BE2C (cell line): ENCODE measurements at regions not wholly inside any gene's neighbourhood (a gene's known extent, or its start where the extent isn't known, plus 50 kb on each side); places are given as distances from the start of the nearest gene placed in this dataset.

ENCODE experiments used
- DNase-seq: peaks from one replicate; pipeline ENCODE4 v3.0.0-alpha.2; 2020
- H3K27me3 ChIP-seq: fragments of 250-450 bp; sonication (Bioruptor Pico); 2 replicates; pipeline ENCODE4 v1.5.1; 2020; ENCODE audit warnings: mild to moderate bottlenecking
- H3K36me3 ChIP-seq: fragments of 250-450 bp; sonication (Bioruptor Pico); 2 replicates; pipeline ENCODE4 v1.5.1; 2020; ENCODE audit warnings: mild to moderate bottlenecking
- H3K4me1 ChIP-seq: fragments of 250-450 bp; sonication (Bioruptor Pico); 2 replicates; pipeline ENCODE4 v1.5.1; 2020
- H3K4me3 ChIP-seq: 2 replicates; pipeline ENCODE4 v1.5.1; 2011; ENCODE audit warnings: low read depth, low read length
- H3K9me3 ChIP-seq: fragments of 250-450 bp; sonication (Bioruptor Pico); 2 replicates; pipeline ENCODE4 v1.5.1; 2020
- TF ChIP-seq, protein P1 (sequence below): IDR thresholded peaks from 2 replicates; pipeline ENCODE4 v1.5.1; 2012; ENCODE audit warnings: mild to moderate bottlenecking, low read depth, low read length

DNA sequence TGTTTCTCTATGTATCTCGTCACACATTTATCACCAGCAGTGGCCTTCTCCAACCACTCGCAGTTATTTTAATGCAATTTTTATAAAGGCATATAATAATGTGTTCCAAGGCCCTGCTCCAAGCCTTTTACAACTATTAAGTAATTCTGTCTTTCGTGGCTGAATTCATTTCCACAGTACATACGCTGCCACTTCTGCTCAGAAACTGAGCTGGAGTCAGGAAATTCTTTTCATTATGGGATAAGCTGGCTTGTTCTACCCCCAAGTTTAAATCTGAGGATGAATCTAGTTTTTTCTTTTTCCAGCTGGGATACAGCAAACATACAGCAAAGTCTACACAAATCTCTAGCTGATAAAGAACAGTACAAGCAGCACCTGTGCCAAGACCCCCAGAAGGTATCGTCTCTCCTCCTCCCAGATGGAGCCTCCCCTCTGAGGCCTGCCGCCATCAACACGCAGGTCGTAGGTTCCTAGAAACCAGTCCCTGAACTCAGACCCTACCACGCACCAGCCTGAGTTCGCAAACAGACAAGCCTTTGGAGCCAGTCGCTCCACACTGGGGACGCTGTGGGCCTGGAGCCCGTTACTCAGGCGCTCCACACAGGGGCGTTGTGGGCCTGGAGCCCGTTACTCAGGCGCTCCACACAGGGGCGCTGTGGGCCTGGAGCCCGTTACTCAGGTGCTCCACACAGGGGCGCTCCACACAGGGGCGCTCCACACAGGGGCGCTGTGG, 263.5 kb downstream of the THBS2 start:
- Histone ChIP-seq H3K4me1 (no peaks in the 10 kb centered on the region; the same call in 1 of the 2 replicates), H3K36me3 (no peaks in the 10 kb centered on the region), H3K27me3 (no peaks in the 10 kb centered on the region), H3K9me3 (no peaks in the 10 kb centered on the region), H3K4me3 (no peak overlapping the region)
- DNase-seq: no peak
- TF ChIP-seq, protein P1, sequence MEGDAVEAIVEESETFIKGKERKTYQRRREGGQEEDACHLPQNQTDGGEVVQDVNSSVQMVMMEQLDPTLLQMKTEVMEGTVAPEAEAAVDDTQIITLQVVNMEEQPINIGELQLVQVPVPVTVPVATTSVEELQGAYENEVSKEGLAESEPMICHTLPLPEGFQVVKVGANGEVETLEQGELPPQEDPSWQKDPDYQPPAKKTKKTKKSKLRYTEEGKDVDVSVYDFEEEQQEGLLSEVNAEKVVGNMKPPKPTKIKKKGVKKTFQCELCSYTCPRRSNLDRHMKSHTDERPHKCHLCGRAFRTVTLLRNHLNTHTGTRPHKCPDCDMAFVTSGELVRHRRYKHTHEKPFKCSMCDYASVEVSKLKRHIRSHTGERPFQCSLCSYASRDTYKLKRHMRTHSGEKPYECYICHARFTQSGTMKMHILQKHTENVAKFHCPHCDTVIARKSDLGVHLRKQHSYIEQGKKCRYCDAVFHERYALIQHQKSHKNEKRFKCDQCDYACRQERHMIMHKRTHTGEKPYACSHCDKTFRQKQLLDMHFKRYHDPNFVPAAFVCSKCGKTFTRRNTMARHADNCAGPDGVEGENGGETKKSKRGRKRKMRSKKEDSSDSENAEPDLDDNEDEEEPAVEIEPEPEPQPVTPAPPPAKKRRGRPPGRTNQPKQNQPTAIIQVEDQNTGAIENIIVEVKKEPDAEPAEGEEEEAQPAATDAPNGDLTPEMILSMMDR: no peak

DNA sequence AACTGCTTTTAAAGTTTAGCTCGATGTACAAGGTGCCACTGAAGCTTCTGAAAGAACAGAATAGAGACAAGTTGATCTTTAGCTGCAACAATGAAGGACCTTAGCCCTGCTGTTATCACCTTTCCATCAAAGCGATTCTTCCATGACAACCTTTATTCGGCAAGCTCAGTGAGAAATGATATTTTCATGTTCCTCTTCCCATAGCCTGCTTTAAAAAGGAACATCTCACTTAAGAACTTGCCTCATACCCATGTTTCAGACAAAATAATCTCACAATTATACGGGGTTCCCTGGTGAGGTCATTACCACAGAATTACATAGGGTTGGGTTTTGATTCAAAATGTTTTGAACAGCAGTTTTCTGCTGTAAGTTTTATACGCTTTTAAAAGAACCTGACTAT, 264.2 kb downstream of the THBS2 start:
- Histone ChIP-seq H3K4me3 (no peak overlapping the region), H3K27me3 (no peaks in the 10 kb centered on the region), H3K36me3 (no peaks in the 10 kb centered on the region), H3K4me1 (no peaks in the 10 kb centered on the region; the same call in 1 of the 2 replicates), H3K9me3 (no peaks in the 10 kb centered on the region)
- no peak for DNase-seq
- TF ChIP-seq, protein P1: no peak

DNA sequence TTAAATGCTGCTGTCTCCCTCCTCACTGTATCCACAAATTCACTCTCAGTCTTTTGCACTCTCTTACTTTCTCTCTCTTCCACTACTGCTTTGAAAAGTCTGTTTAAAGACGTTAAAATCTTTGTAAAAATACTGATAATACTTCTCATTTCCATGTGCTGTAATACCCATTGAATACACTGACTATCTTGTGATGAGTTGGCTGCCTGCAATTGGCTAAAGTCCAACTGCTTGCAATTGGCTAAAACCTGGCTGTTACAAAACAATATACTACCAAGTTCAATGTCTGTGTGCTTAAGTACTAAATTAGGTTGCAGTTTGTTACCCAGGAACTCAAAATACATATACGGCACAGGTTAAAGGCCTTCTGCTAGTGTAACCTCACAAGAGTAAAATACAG, 264.8 kb downstream of the THBS2 start:
- H3K4me1 ChIP-seq: no peaks in the 10 kb centered on the region; the same call in 1 of the 2 replicates
- no peaks in the 10 kb centered on the region for H3K36me3 ChIP-seq
- DNase-seq: no peak
- H3K9me3 ChIP-seq: no peaks in the 10 kb centered on the region
- H3K4me3 ChIP-seq: no peak overlapping the region
- no peaks in the 10 kb centered on the region for H3K27me3 ChIP-seq
- TF ChIP-seq, protein P1: no peak

DNA sequence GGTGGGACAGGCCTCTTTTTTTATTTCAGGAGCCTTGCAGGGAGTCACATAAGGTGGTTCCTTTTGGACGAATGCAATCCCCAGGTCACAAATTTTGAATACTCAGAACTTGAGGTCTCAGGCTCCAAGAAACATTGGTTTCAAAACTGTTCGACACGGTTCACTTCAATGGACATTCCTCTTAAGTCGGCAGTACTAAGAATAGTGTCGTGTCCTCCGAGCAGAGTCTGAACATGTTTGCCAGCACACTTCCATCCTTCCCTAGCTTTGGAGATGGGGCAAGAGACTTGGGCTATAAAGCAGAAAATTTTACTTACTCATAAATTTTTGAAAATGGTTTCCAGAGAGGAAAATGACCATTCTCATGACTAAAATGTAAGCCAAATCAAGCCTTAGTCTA, 265.4 kb downstream of the THBS2 start:
- DNase-seq: no peak
- H3K36me3 ChIP-seq: no peaks in the 10 kb centered on the region
- no peak overlapping the region for H3K4me3 ChIP-seq
- no peaks in the 10 kb centered on the region for H3K9me3 ChIP-seq
- H3K27me3 ChIP-seq: no peaks in the 10 kb centered on the region
- H3K4me1 ChIP-seq: no peaks in the 10 kb centered on the region; the same call in 1 of the 2 replicates
- TF ChIP-seq, protein P1: no peak

DNA sequence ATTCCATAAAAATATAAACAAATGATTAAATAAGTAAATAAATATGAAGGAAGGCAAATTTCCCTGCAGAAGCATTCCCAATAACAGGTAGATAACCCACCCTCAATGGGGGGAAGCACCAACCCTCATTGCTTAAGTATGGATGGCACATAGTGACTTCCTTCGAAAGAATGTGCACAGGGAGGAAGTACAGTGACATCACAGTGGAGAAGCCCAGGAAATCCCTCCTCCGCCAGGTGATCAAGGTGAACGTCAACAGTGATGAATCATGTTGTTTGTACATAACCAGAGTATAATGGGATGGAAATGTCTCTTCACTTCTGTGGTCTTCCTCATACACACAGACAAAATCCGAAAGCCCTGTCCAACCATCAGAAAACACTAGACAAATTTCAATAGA, 267.9 kb downstream of the THBS2 start:
- H3K9me3 ChIP-seq: no peaks in the 10 kb centered on the region
- H3K27me3 ChIP-seq: no peaks in the 10 kb centered on the region
- no peak for DNase-seq
- no peaks in the 10 kb centered on the region for H3K4me1 ChIP-seq
- no peaks in the 10 kb centered on the region for H3K36me3 ChIP-seq
- TF ChIP-seq, protein P1: no peak
- H3K4me3 ChIP-seq: no peak overlapping the region

DNA sequence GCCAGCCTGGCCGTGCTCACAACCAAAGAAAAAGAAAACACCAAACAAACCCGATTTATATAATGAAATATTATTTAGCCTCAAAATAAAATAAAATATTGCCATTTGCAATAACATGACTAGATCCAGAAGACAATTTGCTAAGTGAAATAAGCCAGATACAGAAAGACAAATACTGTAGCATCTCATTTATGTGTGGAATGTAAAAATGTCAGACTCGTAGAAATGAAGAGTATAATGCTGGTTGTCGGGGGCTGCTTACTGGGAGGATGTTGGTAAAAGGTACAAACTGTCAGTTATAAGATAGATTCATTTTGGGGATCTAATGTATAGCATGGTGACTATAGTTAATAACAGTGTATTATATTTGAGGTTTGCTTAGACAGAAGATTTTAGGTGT, 269.7 kb downstream of the THBS2 start:
- Histone ChIP-seq H3K36me3 (no peaks in the 10 kb centered on the region), H3K9me3 (no peaks in the 10 kb centered on the region), H3K4me3 (no peak overlapping the region), H3K27me3 (no peaks in the 10 kb centered on the region), H3K4me1 (no peaks in the 10 kb centered on the region)
- TF ChIP-seq, protein P1: no peak
- DNase-seq: no peak
